GM21619 (cell line): ENCODE measurements at regions not wholly inside any gene's neighbourhood (a gene's known extent, or its start where the extent isn't known, plus 50 kb on each side); places are given as distances from the start of the nearest gene placed in this dataset.
"Not testable (repeated sequence)": the region's sequence is repeated elsewhere in the genome, so short reads cannot be mapped to it uniquely, and the experiment has no call there.

ENCODE experiments used
- ATAC-seq: cut with Tn5 transposase; IDR thresholded peaks from one replicate; pipeline ENCODE4 v1.9.1; 2021; ENCODE audit not compliant: unreplicated experiment

GRCh38 chr7:108810756-108811385 is 241.2 kb downstream of the DNAJB9 start:
- ATAC-seq: no peak

DNA sequence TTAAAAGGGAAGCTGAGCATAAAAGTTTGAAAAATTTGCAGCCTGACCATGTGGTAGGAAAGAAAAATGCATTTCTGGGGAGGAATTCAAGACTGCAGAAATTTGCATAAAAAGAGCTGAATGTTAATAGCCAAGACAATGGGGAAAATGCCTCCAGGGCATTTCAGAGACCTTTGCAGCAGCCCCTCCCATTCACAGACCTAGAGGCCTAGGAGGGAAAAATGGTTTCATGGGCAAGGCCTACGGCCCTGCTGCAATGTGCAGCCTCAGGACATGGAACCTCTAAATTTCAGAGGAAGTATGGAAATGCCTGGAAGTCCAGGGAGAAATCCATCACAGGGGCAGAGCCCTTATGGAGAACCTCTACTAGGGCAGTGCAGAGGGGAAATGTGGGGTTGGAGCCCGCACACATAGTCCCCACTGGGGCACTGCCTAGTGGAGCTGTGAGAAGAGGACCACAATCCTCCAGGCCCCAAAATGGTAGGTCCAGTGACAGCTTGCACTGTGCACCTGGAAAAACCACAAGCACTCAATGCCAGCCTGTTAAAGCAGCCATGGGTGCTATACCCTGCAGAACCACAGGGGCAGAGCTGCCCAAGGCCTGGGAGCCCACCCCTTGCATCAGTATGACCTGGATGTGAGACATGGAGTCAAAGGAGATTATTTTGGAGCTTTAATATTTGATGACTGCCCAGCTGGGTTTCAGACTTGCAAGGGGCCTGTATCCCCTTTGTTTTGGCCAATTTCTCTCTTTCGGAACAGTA is 243.8 kb downstream of the DNAJB9 start:
- no peak for ATAC-seq

DNA sequence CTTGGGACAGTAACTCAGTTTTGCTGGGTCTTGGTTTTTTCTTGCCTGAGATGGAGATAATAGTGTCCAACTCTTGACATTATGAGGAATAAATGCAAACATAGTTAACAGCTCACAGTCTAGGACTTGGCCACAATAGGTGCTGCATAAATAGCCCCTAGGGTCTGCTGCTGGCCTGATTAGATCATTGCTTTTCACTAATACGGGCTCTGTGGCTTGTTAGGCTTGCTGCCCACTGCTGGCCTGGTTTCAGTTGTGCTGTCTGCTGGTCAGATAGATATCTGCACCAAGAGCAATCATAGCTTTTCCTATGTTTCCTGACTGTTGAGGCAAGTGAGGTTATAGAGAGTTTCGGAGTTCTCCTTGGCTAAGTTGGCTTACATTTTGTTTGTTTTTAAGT is 246.1 kb downstream of the DNAJB9 start:
- no peak for ATAC-seq

DNA sequence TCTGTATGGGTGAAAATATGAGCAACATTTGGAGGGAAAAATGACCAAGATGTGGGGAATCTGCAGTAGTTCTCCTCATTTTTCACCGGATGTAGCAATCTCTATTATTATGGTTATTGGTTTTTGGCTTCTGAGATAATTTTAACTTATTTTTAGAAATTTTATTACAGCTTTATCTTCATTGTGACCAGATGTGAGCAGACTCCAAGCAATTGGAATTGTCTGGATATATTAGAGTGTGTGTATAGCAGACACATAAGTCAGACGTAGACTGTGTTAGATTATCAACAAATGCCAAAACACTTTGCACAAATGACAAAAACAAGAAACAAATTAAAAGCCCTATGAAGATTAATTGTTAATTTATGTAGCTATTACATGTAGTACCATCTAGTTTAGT is 249.1 kb downstream of the DNAJB9 start:
- ATAC-seq: no peak

DNA sequence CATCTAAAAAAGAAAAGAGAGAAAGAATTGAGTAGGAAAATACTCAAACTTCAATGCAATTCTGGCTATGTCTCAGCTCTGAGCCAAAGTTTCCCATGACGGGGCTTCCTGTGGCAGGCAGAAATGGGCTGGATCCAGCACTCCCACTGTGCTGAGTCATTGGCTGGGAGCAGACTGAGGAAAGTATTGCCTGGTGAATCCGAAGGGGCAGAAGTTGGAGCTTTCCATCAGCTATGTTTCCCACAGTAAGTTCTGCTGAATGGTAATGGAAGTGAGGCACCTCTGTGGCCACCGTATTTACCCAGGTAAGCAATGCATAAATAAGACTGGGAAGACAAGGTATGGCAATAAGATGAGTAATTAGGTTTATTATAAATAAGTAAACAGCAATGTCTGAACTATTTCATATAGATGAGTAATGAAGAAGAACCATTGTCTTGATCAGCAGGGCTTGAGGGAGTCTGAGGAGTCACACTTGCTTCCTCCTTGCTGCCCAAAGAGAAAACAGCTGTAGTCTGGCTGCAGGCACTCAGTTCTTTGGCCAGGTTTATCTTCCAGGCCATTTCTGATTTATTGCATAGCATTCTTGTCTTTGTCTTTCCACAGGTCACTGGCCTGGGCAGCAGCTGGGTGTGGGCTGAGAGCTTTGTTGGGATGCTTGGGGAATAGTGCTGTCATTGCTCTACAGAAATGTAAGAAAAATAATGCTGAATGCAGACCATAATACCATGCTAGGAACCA is 255.3 kb downstream of the DNAJB9 start:
- no peak for ATAC-seq

DNA sequence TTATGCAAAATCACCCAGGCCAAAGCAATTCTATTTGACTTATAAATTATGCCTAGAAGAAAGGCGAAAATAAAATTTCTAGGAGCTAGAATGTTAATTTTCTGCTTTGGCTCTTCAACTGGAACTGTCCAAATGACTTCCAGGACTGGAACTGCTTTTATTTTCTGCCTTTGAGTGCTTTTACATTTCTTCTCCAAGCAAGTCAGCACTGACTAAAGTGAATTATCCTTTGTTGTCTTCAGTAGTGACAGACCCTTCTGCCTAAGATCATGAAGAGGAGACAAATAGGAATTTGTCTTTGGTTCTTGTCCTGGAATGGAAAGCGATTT is 255.9 kb downstream of the DNAJB9 start:
- no peak for ATAC-seq

DNA sequence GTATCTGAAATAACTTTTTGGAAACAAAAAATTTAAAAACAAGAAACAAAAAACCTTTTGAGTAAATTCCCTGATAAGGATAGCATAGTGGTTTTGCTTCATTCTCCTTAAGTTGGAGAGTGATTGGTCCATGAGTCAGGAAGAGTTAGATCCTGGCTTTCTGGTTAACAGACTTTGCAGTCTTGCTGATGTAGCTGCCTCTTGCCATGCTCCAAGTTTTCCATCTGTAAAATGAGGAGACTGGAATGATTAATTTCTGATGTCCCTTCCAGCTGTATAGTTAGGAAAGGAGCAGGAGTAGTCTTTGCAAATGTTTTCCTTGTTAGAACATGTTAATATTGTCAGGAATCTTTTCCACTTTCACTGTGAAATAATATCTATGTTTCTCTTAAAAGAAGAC is 266.6 kb downstream of the DNAJB9 start:
- ATAC-seq: no peak

GRCh38 chr7:108838198-108838597 is 268.5 kb downstream of the DNAJB9 start:
- ATAC-seq: no peak

DNA sequence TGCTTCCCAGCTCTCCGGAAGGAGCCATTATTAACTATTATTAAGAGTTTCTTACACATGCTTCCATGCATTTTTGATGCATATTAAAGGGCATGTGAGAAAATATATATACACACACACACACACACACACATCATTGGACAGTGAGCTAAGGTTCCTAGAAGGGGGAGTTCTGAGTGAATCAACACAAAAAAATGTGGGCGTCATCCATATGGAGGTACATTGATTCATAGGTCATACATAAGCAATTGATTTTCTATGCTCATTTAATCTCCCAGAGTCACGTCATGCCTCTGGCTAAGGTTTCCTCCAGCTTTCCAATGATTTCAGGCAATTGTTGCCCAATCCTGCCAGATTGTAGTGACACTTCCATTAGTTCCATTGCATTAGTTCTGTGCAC is 269.4 kb downstream of the DNAJB9 start:
- no peak for ATAC-seq

GRCh38 chr7:108845951-108846350 is 276.3 kb downstream of the DNAJB9 start:
- ATAC-seq: no peak

DNA sequence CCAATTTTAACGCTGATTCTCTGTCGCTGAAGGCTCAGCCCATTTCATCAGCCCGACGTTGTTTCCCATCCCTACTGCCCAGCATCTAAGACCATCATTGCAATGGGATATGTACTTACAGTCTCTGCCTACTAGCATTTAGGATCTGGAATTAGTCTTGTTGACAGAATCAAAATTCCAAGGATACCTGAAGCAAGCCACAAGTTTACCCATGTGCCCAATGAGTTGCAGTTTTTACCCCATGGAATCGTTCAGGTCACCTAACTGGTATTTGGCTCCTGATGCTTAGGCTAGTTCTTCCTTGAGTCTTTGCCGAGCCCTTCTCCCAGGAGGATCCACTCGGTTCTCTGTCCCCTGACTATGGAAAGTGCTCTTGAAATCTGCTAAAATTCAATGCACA is 276.8 kb downstream of the DNAJB9 start:
- ATAC-seq: no peak

- ATAC-seq: no peak
These were observed 278.8 kb downstream of the DNAJB9 start for GRCh38 chr7:108848486-108848885.

DNA sequence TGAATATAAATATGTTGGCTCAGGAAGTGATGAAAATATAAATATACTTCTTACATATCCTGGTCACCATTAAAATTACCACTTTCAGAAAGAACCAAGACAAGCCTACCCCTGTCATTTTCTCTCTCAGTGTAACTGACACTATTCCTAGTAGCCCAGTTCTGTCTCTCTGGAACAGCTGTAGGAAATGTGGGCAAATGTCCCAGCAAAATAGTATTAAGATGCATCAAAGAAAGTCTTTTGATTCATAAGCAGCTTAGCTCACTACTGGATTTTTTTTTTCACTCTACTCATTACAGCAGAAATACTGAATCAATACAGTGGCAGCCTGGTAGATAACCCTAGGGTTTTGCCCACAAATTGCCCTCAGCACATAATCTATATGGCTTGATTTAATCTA is 290.9 kb downstream of the DNAJB9 start:
- ATAC-seq: no peak

- ATAC-seq: no peak
These were observed 291.4 kb downstream of the DNAJB9 start for GRCh38 chr7:108861071-108861470.

GRCh38 chr7:108863227-108863848 is 293.7 kb downstream of the DNAJB9 start:
- no peak for ATAC-seq

DNA sequence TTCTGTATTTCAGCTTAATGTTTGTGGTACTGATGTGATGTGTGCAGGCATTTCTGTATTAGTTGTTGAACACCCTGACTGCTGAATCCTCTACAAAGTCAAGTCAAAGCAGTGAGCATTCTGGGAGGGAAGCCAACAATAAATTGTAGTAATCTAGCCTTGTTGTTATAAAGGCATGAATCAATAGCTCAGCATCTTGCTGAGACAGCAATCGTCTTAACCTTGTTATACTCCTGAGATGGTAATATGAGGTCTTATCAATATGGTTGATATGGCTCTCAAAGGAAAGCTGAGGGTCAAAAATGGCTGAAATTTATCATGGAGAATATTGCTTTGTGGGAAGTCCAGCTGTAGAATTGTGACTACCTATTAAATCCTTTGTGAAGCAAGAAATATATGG is 299.4 kb downstream of the DNAJB9 start:
- ATAC-seq: no peak

GRCh38 chr7:108875139-108875538 is 305.5 kb downstream of the DNAJB9 start:
- no peak for ATAC-seq

GRCh38 chr7:108890862-108891261 is 321.2 kb downstream of the DNAJB9 start:
- ATAC-seq: no peak

- no peak for ATAC-seq
These were observed 338.8 kb downstream of the DNAJB9 start for GRCh38 chr7:108908456-108908855.

DNA sequence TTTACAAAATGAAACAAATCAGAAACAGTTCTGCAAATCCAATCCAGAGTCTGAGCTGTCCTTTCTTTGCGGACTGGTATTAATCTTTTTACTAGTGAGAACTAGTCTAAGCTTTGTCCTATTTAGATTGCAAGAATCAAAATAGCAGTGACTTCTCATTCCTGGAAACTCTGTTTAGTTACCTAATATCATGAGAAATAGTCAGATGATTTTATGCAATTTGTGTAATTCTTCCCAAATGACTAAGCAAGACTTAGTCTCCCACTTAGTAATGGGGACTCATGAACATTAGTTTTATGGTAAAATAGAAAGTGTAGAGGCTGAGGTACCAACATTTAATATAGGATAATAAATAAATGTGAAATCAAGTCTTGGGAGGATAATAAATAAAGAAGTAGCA is 341.3 kb downstream of the DNAJB9 start:
- no peak for ATAC-seq

DNA sequence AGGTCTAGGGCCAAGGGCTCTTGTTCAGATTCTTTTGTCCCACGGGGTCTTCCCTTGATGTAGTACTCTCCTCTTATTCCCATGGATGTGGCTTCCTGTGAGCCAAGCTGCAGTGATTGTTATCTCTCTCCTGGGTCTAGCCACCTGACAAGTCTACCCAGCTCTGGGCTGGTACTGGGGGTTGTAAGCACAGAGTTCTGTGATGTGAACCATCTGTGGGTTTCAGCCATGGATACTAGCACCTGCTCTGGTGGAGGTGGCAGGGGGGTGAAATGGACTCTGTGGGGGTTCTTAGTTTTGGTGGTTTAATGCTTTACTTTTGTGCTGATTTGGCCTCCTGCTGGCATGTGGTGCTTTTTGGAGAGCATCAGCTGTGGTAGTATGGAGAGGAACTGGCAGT is 350.8 kb downstream of the DNAJB9 start:
- no peak for ATAC-seq

GRCh38 chr7:108943048-108943447 is 373.4 kb downstream of the DNAJB9 start:
- ATAC-seq: not testable (repeated sequence)
